GM23338 (cell line): ENCODE measurements at regions not wholly inside any gene's neighbourhood (a gene's known extent, or its start where the extent isn't known, plus 50 kb on each side); places are given as distances from the start of the nearest gene placed in this dataset.

ENCODE experiments used
- ATAC-seq: fragments of 200-7000 bp; cut with Tn5 transposase; 3 replicates; pipeline ENCODE4 v1.9.1; 2020
- DNase-seq: peaks from one replicate; pipeline ENCODE4 v3.0.0-alpha.2; 2015; ENCODE audit warnings: low spot score
- H2AFZ ChIP-seq: fragments of 200-600 bp; sonication (generic); 2 replicates; pipeline ENCODE4 v1.8.0; 2016; ENCODE audit warnings: antibody characterized with exemption, mild to moderate bottlenecking, moderate library complexity
- H3F3A ChIP-seq: fragments of 200-600 bp; sonication (generic); replicated peaks from 2 replicates; pipeline ENCODE4 v1.8.0; 2017; ENCODE audit warnings: antibody characterized with exemption, mixed run types, low read depth
- H3K27ac ChIP-seq: fragments of 200-600 bp; sonication (generic); 2 replicates; pipeline ENCODE4 v1.6.1; 2016; ENCODE audit warnings: low read depth
- H3K27me3 ChIP-seq: fragments of 200-600 bp; sonication (generic); 2 replicates; pipeline ENCODE4 v1.8.0; 2016; ENCODE audit warnings: mild to moderate bottlenecking, mixed run types, moderate library complexity; ENCODE audit not compliant: insufficient read depth
- H3K36me3 ChIP-seq: fragments of 200-600 bp; sonication (generic); 2 replicates; pipeline ENCODE4 v1.8.0; 2016; ENCODE audit warnings: mild to moderate bottlenecking; ENCODE audit not compliant: insufficient read depth
- H3K4me1 ChIP-seq: fragments of 200-600 bp; sonication (generic); 2 replicates; pipeline ENCODE4 v1.8.0; 2016; ENCODE audit warnings: mild to moderate bottlenecking, moderate library complexity; ENCODE audit not compliant: insufficient read depth
- H3K4me2 ChIP-seq: fragments of 200-600 bp; sonication (generic); 2 replicates; pipeline ENCODE4 v1.7.1; 2017; ENCODE audit warnings: mixed run types
- H3K4me3 ChIP-seq: fragments of 200-600 bp; sonication (generic); 2 replicates; pipeline ENCODE4 v1.6.1; 2016; ENCODE audit warnings: mixed run types
- H3K79me2 ChIP-seq: fragments of 200-600 bp; sonication (generic); replicated peaks from 2 replicates; pipeline ENCODE4 v1.8.0; 2017; ENCODE audit warnings: mild to moderate bottlenecking; ENCODE audit not compliant: insufficient read depth
- H3K9me2 ChIP-seq: fragments of 200-600 bp; sonication (generic); 2 replicates; pipeline ENCODE4 v1.8.0; 2017; ENCODE audit not compliant: insufficient read depth
- H4K20me1 ChIP-seq: fragments of 200-600 bp; sonication (generic); replicated peaks from 2 replicates; pipeline ENCODE4 v1.8.0; 2017; ENCODE audit warnings: mild to moderate bottlenecking; ENCODE audit not compliant: insufficient read depth
- H3K27ac Mint-ChIP-seq: 2 replicates; pipeline ENCODE4 v1.8.0; 2020; ENCODE audit warnings: inconsistent platforms, mild to moderate bottlenecking, moderate library complexity, mixed read lengths
- H3K27me3 Mint-ChIP-seq: 3 replicates; pipeline ENCODE4 v1.8.0; 2022; ENCODE audit warnings: low read depth, mild to moderate bottlenecking, moderate library complexity, mixed read lengths, inconsistent platforms; ENCODE audit not compliant: insufficient read depth, poor library complexity
- H3K36me3 Mint-ChIP-seq: 3 replicates; pipeline ENCODE4 v1.8.0; 2021; ENCODE audit warnings: low read depth, mild to moderate bottlenecking, inconsistent platforms, moderate library complexity, mixed read lengths
- H3K4me1 Mint-ChIP-seq: 3 replicates; pipeline ENCODE4 v1.8.0; 2020; ENCODE audit warnings: mild to moderate bottlenecking, inconsistent platforms, mixed read lengths
- H3K4me3 Mint-ChIP-seq: 3 replicates; pipeline ENCODE4 v1.8.0; 2021; ENCODE audit warnings: moderate library complexity, mild to moderate bottlenecking, inconsistent platforms, mixed read lengths
- H3K9me3 Mint-ChIP-seq: 3 replicates; pipeline ENCODE4 v1.8.0; 2020; ENCODE audit warnings: moderate library complexity, mild to moderate bottlenecking, inconsistent platforms, mixed read lengths
- CREB1 ChIP-seq: fragments of 250-450 bp; sonication (Bioruptor Pico); IDR thresholded peaks from 2 replicates; pipeline ENCODE4 v1.5.0; 2020; ENCODE audit warnings: low read depth, mild to moderate bottlenecking, moderate library complexity
- EZH2 ChIP-seq: fragments of 200-600 bp; sonication (generic); IDR thresholded peaks from one replicate; pipeline ENCODE4 v1.8.0; 2017; ENCODE audit warnings: antibody characterized with exemption, mild to moderate bottlenecking, low read depth; ENCODE audit not compliant: unreplicated experiment
- JUNB ChIP-seq: IDR thresholded peaks from one replicate; pipeline ENCODE4 v1.6.1; 2016; ENCODE audit warnings: antibody characterized with exemption; ENCODE audit not compliant: unreplicated experiment
- NANOG ChIP-seq: IDR thresholded peaks from 2 replicates; pipeline ENCODE4 v1.6.1; 2016; ENCODE audit warnings: antibody characterized with exemption, borderline replicate concordance
- POLR2AphosphoS5 ChIP-seq: IDR thresholded peaks from 2 replicates; pipeline ENCODE4 v1.6.1; 2016; ENCODE audit warnings: antibody characterized with exemption, low read depth
- STAT1 ChIP-seq: IDR thresholded peaks from one replicate; pipeline ENCODE4 v1.6.1; 2016; ENCODE audit warnings: antibody characterized with exemption; ENCODE audit not compliant: unreplicated experiment
- ZNF114 ChIP-seq: fragments of 250-450 bp; sonication (Bioruptor Pico); IDR thresholded peaks from 2 replicates; pipeline ENCODE4 v1.5.0; 2020; ENCODE audit warnings: mild to moderate bottlenecking, moderate library complexity
- ZNF331 ChIP-seq: fragments of 250-450 bp; sonication (Bioruptor Pico); IDR thresholded peaks from 2 replicates; pipeline ENCODE4 v1.5.0; 2020; ENCODE audit warnings: low read depth, mild to moderate bottlenecking, moderate library complexity
- TF ChIP-seq, protein P1 (sequence below): IDR thresholded peaks from 2 replicates; pipeline ENCODE4 v1.6.1; 2016; ENCODE audit warnings: antibody characterized with exemption
- TF ChIP-seq, protein P2 (sequence below), 2 experiments: fragments of 200-600 bp in 1 of 2; sonication (generic) in 1 of 2; conservative IDR thresholded peaks; 2 replicates each; pipeline versions ENCODE4 v1.5.1 to v1.6.1; 2016 to 2017; ENCODE audit warnings: antibody characterized with exemption in 2 of 2, low read depth in 2 of 2, mild to moderate bottlenecking in 2 of 2, moderate library complexity in 1 of 2

DNA sequence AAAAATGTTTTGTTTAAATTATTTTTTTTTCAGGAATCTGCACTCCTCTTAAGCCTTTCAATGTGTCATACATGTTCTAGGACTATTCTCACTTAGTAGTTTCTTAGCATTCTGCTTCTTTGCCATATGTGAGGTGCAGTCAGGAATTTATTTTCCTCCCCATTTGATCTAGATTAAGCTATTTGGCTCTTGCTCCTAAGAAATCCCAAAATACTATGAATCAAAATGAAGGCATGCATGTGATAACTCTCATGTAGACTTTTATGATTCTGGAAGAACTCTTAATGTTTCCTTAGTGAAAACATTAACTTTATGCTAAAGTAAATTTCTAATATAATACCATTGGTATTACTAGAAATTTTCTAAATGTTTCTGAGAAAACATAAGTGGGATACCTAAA lies 664.5 kb downstream of the RAPGEF2 start:
- H3K27me3 Mint-ChIP-seq: no peaks in the 10 kb centered on the region
- H3K9me3 Mint-ChIP-seq: no peaks in the 10 kb centered on the region; the same call in 2 of the 3 replicates
- Histone ChIP-seq H3K4me2 (no peak overlapping the region), H3K4me3 (no peak overlapping the region), H3K9me2 (no peaks in the 10 kb centered on the region), H3K27me3 (no peaks in the 10 kb centered on the region), H3K79me2 (no peaks in the 10 kb centered on the region), H3K27ac (no peak overlapping the region), H3K4me1 (no peaks in the 10 kb centered on the region), H4K20me1 (no peaks in the 10 kb centered on the region), H3F3A (no peaks in the 10 kb centered on the region), H2AFZ (no peak overlapping the region), H3K36me3 (0 out of 2 replicates have a peak, but pooled peaks cover 6% of the 10 kb centered on the region)
- H3K36me3 Mint-ChIP-seq: no peaks in the 10 kb centered on the region
- no peaks in the 10 kb centered on the region for H3K4me1 Mint-ChIP-seq
- no peak for ATAC-seq
- no peak for TF ChIP-seq EZH2
- TF ChIP-seq, protein P1, sequence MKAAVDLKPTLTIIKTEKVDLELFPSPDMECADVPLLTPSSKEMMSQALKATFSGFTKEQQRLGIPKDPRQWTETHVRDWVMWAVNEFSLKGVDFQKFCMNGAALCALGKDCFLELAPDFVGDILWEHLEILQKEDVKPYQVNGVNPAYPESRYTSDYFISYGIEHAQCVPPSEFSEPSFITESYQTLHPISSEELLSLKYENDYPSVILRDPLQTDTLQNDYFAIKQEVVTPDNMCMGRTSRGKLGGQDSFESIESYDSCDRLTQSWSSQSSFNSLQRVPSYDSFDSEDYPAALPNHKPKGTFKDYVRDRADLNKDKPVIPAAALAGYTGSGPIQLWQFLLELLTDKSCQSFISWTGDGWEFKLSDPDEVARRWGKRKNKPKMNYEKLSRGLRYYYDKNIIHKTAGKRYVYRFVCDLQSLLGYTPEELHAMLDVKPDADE: no peak
- TF ChIP-seq ZNF114 (CRISPR knock-in tag): no peak
- TF ChIP-seq STAT1: no peak
- TF ChIP-seq POLR2AphosphoS5: no peak
- TF ChIP-seq, protein P2, sequence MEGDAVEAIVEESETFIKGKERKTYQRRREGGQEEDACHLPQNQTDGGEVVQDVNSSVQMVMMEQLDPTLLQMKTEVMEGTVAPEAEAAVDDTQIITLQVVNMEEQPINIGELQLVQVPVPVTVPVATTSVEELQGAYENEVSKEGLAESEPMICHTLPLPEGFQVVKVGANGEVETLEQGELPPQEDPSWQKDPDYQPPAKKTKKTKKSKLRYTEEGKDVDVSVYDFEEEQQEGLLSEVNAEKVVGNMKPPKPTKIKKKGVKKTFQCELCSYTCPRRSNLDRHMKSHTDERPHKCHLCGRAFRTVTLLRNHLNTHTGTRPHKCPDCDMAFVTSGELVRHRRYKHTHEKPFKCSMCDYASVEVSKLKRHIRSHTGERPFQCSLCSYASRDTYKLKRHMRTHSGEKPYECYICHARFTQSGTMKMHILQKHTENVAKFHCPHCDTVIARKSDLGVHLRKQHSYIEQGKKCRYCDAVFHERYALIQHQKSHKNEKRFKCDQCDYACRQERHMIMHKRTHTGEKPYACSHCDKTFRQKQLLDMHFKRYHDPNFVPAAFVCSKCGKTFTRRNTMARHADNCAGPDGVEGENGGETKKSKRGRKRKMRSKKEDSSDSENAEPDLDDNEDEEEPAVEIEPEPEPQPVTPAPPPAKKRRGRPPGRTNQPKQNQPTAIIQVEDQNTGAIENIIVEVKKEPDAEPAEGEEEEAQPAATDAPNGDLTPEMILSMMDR (conservative IDR thresholded peaks at IDR 0.05; ENCODE audit: low read depth in 2 of 2): no peak
- TF ChIP-seq ZNF331 (CRISPR knock-in tag): no peak
- no peak overlapping the region for H3K27ac Mint-ChIP-seq
- no peak overlapping the region for H3K4me3 Mint-ChIP-seq
- DNase-seq: no peak

DNA sequence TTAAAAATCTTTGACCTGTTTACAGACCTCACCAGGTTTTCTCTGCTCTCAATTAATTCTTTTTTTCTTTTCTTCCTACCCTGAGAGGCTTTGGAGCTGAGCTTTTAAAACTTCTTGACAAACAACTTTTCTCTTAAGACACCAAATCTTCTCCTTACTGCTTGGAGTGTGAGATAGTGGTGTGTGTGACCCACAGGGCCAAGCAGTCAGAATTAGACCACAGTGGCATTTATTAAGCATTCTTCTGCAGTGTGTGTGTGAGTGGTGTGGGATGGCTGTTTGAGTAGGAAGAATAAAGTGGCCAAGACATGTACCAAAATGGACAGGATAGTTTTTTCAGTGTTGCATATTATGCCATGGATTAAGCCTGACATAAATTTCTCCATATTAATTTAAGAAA lies 665.1 kb downstream of the RAPGEF2 start:
- H3K27ac Mint-ChIP-seq: no peak overlapping the region
- no peaks in the 10 kb centered on the region for H3K9me3 Mint-ChIP-seq
- H3K4me1 Mint-ChIP-seq: no peaks in the 10 kb centered on the region
- H3K36me3 ChIP-seq: 0 out of 2 replicates have a peak, but pooled peaks cover 1% of the 10 kb centered on the region
- no peak overlapping the region for H3K27ac ChIP-seq
- no peak overlapping the region for H2AFZ ChIP-seq
- DNase-seq (no peak), ATAC-seq (no peak)
- no peaks in the 10 kb centered on the region for H3F3A ChIP-seq
- H3K27me3 ChIP-seq: no peaks in the 10 kb centered on the region
- H3K4me1 ChIP-seq: no peaks in the 10 kb centered on the region
- H4K20me1 ChIP-seq: no peaks in the 10 kb centered on the region
- no peaks in the 10 kb centered on the region for H3K9me2 ChIP-seq
- no peak overlapping the region for H3K4me3 Mint-ChIP-seq
- H3K27me3 Mint-ChIP-seq: no peaks in the 10 kb centered on the region
- no peaks in the 10 kb centered on the region for H3K79me2 ChIP-seq
- H3K4me3 ChIP-seq: no peak overlapping the region
- TF ChIP-seq EZH2 (no peak), ZNF114 (CRISPR knock-in tag) (no peak), JUNB (no peak), POLR2AphosphoS5 (no peak), CREB1 (no peak), NANOG (no peak)
- TF ChIP-seq, protein P1: no peak
- no peaks in the 10 kb centered on the region for H3K36me3 Mint-ChIP-seq
- H3K4me2 ChIP-seq: no peak overlapping the region
